Panc1 (cell line): ENCODE measurements at regions not wholly inside any gene's neighbourhood (a gene's known extent, or its start where the extent isn't known, plus 50 kb on each side); places are given as distances from the start of the nearest gene placed in this dataset.

ENCODE experiments used
- ATAC-seq: fragments of 200-7000 bp; cut with Tn5 transposase; 2 replicates; pipeline ENCODE4 v1.9.1; 2020; ENCODE audit warnings: mild to moderate bottlenecking, moderate library complexity
- BruUV-seq: library from RNA; stranded (reverse); fragments of 400-500 nt; replicated peaks from 2 replicates; lab custom pipeline; 2021; lab: Mats Ljungman, UMichigan
- CTCF ChIA-PET: fragments of 300-600 bp; sonication (Branson Sonifier 250); formaldehyde crosslinking; loops from one replicate; lab custom pipeline; 2022; ENCODE audit warnings: antibody characterized with exemption; lab: Charles Lee
- POLR2A ChIA-PET: fragments of 300-600 bp; sonication (Branson Sonifier 250); formaldehyde crosslinking; loops from one replicate; lab custom pipeline; 2022; ENCODE audit warnings: antibody characterized with exemption; lab: Charles Lee
- DNase-seq: peaks from one replicate; pipeline ENCODE4 v3.0.0-alpha.2; 2010; ENCODE audit warnings: low read depth, low spot score
- H3K27ac ChIP-seq: 2 replicates; pipeline ENCODE4 v1.5.1; 2011; ENCODE audit warnings: mild to moderate bottlenecking, low read length, inconsistent platforms
- H3K27me3 ChIP-seq: fragments of 200-500 bp; sonication (Bioruptor generic); 2 replicates; pipeline ENCODE4 v1.6.0; 2014; ENCODE audit warnings: low read length, inconsistent platforms; ENCODE audit not compliant: control insufficient read depth, insufficient read depth
- H3K36me3 ChIP-seq: fragments of 200-500 bp; sonication (Bioruptor generic); 2 replicates; pipeline ENCODE4 v1.5.1; 2014; ENCODE audit warnings: inconsistent platforms, mild to moderate bottlenecking, low read length, moderate library complexity; ENCODE audit not compliant: control insufficient read depth, insufficient read depth
- H3K4me1 ChIP-seq: 2 replicates; pipeline ENCODE4 v1.5.1; 2011; ENCODE audit warnings: inconsistent platforms, mild to moderate bottlenecking, low read length, moderate library complexity; ENCODE audit not compliant: control insufficient read depth, insufficient read depth
- H3K4me3 ChIP-seq, 2 experiments: 2 replicates each; pipeline ENCODE4 v1.5.1; 2011 to 2012; ENCODE audit warnings: low read depth in 2 of 2, low read length in 2 of 2, mild to moderate bottlenecking in 2 of 2, inconsistent platforms in 1 of 2, moderate library complexity in 1 of 2
- H3K9me3 ChIP-seq: fragments of 200-500 bp; sonication (Bioruptor generic); 2 replicates; pipeline ENCODE4 v1.5.1; 2014; ENCODE audit warnings: low read depth, mild to moderate bottlenecking, inconsistent platforms, low read length, moderate library complexity; ENCODE audit not compliant: control insufficient read depth, insufficient read depth
- CTCF ChIP-seq: fragments of 450-650 bp; IDR thresholded peaks from 2 replicates; pipeline ENCODE4 v1.5.1; 2017; ENCODE audit warnings: mild to moderate bottlenecking
- POLR2AphosphoS5 ChIP-seq: IDR thresholded peaks from 2 replicates; pipeline ENCODE4 v1.6.1; 2012; ENCODE audit warnings: mild to moderate bottlenecking, low read depth, low read length, moderate library complexity
- REST ChIP-seq, 2 experiments: IDR thresholded peaks; 2 replicates each; pipeline ENCODE4 v1.6.1; 2011 to 2012; ENCODE audit warnings: low read depth in 2 of 2, control low read depth in 1 of 2, low read length in 1 of 2, mild to moderate bottlenecking in 1 of 2, moderate library complexity in 1 of 2; ENCODE audit not compliant: insufficient read depth in 1 of 2
- SIN3A ChIP-seq: IDR thresholded peaks from 2 replicates; pipeline ENCODE4 v1.6.1; 2012; ENCODE audit warnings: low read depth, mild to moderate bottlenecking, low read length, moderate library complexity, borderline replicate concordance; ENCODE audit not compliant: insufficient read depth
- TCF7L2 ChIP-seq: IDR thresholded peaks from 2 replicates; pipeline ENCODE4 v1.6.1; 2011; ENCODE audit warnings: mild to moderate bottlenecking, low read depth, low read length, inconsistent platforms
- in situ Hi-C: cut with HindIII; loops from 2 replicates; pipeline ENCODE4 v1.10.0; 2016; ENCODE audit warnings: low sequenced_read_pairs, low pct_unique_long_range_greater_than_20kb
- intact Hi-C: fragments of 100-400 bp; cut with micrococcal nuclease; formaldehyde crosslinking; loops from one replicate; pipeline ENCODE4 v1.10.0; 2022; ENCODE audit not compliant: unreplicated experiment

GRCh38 chr15:93524432-93524831 lies 435.4 kb upstream of the RGMA start:
- no peaks in the 10 kb centered on the region for H3K9me3 ChIP-seq
- ChIA-PET CTCF (no interaction called here), POLR2A (no interaction called here)
- TF ChIP-seq SIN3A (no peak), REST (IDR thresholded peaks at IDR 0.05; ENCODE audit: insufficient read depth in 1 of 2, low read depth in 2 of 2, low read length in 1 of 2) (no peak), CTCF (no peak), TCF7L2 (no peak), POLR2AphosphoS5 (no peak)
- intact Hi-C loops (no loop called here), in situ Hi-C loops (no loop called here)
- no peaks in the 10 kb centered on the region for H3K27me3 ChIP-seq
- no peaks in the 10 kb centered on the region for H3K36me3 ChIP-seq
- BruUV-seq: no TSS peak
- no peak for DNase-seq
- no peaks in the 10 kb centered on the region for H3K4me1 ChIP-seq
- no peak for ATAC-seq
- no peak overlapping the region for H3K27ac ChIP-seq
- no peak overlapping the region for H3K4me3 ChIP-seq

GRCh38 chr15:93523481-93523880 lies 434.5 kb upstream of the RGMA start:
- ATAC-seq (no peak), DNase-seq (no peak)
- TF ChIP-seq TCF7L2: no peak
- TF ChIP-seq REST (IDR thresholded peaks at IDR 0.05; ENCODE audit: insufficient read depth in 1 of 2, low read depth in 2 of 2, low read length in 1 of 2): no peak
- TF ChIP-seq SIN3A: no peak
- TF ChIP-seq CTCF: no peak
- no peak for TF ChIP-seq POLR2AphosphoS5
- Histone ChIP-seq H3K36me3 (no peaks in the 10 kb centered on the region), H3K4me1 (no peaks in the 10 kb centered on the region), H3K9me3 (no peaks in the 10 kb centered on the region), H3K27me3 (no peaks in the 10 kb centered on the region), H3K27ac (no peak overlapping the region), H3K4me3 (no peak overlapping the region)
- POLR2A ChIA-PET: no interaction called here
- intact Hi-C loops (no loop called here), in situ Hi-C loops (no loop called here)
- CTCF ChIA-PET: no interaction called here
- no TSS peak for BruUV-seq
